ENCODE measurements at regions not wholly inside any gene's neighbourhood (a gene's known extent, or its start where the extent isn't known, plus 50 kb on each side); places are given as distances from the start of the nearest gene placed in this dataset.

GRCh38 chr12:94788298-94788697, 137.9 kb upstream of the TMCC3 start:
- no peak for TF ChIP-seq CTCF (IDR thresholded peaks at IDR 0.05; ENCODE audit: control insufficient read depth, extremely low read depth, insufficient read depth)
- no peak for DNase-seq (ENCODE audit: low read depth)
- no peak overlapping the region for H3K4me3 ChIP-seq (ENCODE audit: low read depth, low read length)

GRCh38 chr12:94786906-94787305, 136.5 kb upstream of the TMCC3 start:
- TF ChIP-seq CTCF (IDR thresholded peaks at IDR 0.05; ENCODE audit: control insufficient read depth, extremely low read depth, insufficient read depth): no peak
- no peak for DNase-seq (ENCODE audit: low read depth)
- no peak overlapping the region for H3K4me3 ChIP-seq (ENCODE audit: low read depth, low read length)

- no peak for TF ChIP-seq CTCF (IDR thresholded peaks at IDR 0.05; ENCODE audit: control insufficient read depth, extremely low read depth, insufficient read depth)
- DNase-seq (ENCODE audit: low read depth): no peak
- H3K4me3 ChIP-seq (ENCODE audit: low read depth, low read length): no peak overlapping the region
Measured at GRCh38 chr12:94783862-94784261, 133.5 kb upstream of the TMCC3 start.

GRCh38 chr12:94783343-94783742, 133.0 kb upstream of the TMCC3 start:
- H3K4me3 ChIP-seq (ENCODE audit: low read depth, low read length): no peak overlapping the region
- no peak for DNase-seq (ENCODE audit: low read depth)
- no peak for TF ChIP-seq CTCF (IDR thresholded peaks at IDR 0.05; ENCODE audit: control insufficient read depth, extremely low read depth, insufficient read depth)

GRCh38 chr12:94781835-94782234, 131.5 kb upstream of the TMCC3 start:
- no peak overlapping the region for H3K4me3 ChIP-seq (ENCODE audit: low read depth, low read length)
- no peak for TF ChIP-seq CTCF (IDR thresholded peaks at IDR 0.05; ENCODE audit: control insufficient read depth, extremely low read depth, insufficient read depth)
- DNase-seq (ENCODE audit: low read depth): no peak

- no peak overlapping the region for H3K4me3 ChIP-seq (ENCODE audit: low read depth, low read length)
- DNase-seq (ENCODE audit: low read depth): no peak
- TF ChIP-seq CTCF (IDR thresholded peaks at IDR 0.05; ENCODE audit: control insufficient read depth, extremely low read depth, insufficient read depth): no peak
Measured at GRCh38 chr12:94779485-94779884, 129.1 kb upstream of the TMCC3 start.

- no peak for TF ChIP-seq CTCF (IDR thresholded peaks at IDR 0.05; ENCODE audit: control insufficient read depth, extremely low read depth, insufficient read depth)
- no peak for DNase-seq (ENCODE audit: low read depth)
- no peak overlapping the region for H3K4me3 ChIP-seq (ENCODE audit: low read depth, low read length)
Measured at GRCh38 chr12:94777936-94778335, 127.6 kb upstream of the TMCC3 start.
